ENCODE measurements at regions not wholly inside any gene's neighbourhood (a gene's known extent, or its start where the extent isn't known, plus 50 kb on each side); places are given as distances from the start of the nearest gene placed in this dataset.

- Histone ChIP-seq H3K9ac (ENCODE audit: low read depth in 1 of 2, low read length in 2 of 2) (no peak overlapping the region), H3K27ac (ENCODE audit: low read depth, low read length) (no peak overlapping the region), H3K27me3 (ENCODE audit: control insufficient read depth in 1 of 2, insufficient read depth in 2 of 2, low read length in 2 of 2) (no peaks in the 10 kb centered on the region), H3K4me1 (ENCODE audit: control insufficient read depth in 1 of 2, insufficient read depth in 2 of 2, low read length in 2 of 2) (peaks cover 16 to 24% of the 10 kb centered on the region in 2 donors), H3K36me3 (ENCODE audit: control insufficient read depth in 1 of 2, insufficient read depth in 2 of 2, low read length in 2 of 2) (no peaks in the 10 kb centered on the region), H3K9me3 (ENCODE audit: control insufficient read depth in 1 of 2, low read length in 2 of 2) (no peaks in the 10 kb centered on the region), H3K4me3 (ENCODE audit: low read depth in 1 of 2, low read length in 2 of 2) (no peak overlapping the region)
Observed at GRCh38 chr6:37766717-37767116, 52.8 kb upstream of the ZFAND3 start.

- Histone ChIP-seq H3K9ac (ENCODE audit: low read depth in 1 of 2, low read length in 2 of 2) (peak overlapping the region in 1 of 2 donors; percentile 25), H3K9me3 (ENCODE audit: control insufficient read depth in 1 of 2, low read length in 2 of 2) (no peaks in the 10 kb centered on the region), H3K27ac (ENCODE audit: low read depth, low read length) (no peak overlapping the region), H3K4me1 (ENCODE audit: control insufficient read depth in 1 of 2, insufficient read depth in 2 of 2, low read length in 2 of 2) (peaks cover 22 to 31% of the 10 kb centered on the region in 2 donors), H3K4me3 (ENCODE audit: low read depth in 1 of 2, low read length in 2 of 2) (no peak overlapping the region), H3K27me3 (ENCODE audit: control insufficient read depth in 1 of 2, insufficient read depth in 2 of 2, low read length in 2 of 2) (no peaks in the 10 kb centered on the region), H3K36me3 (ENCODE audit: control insufficient read depth in 1 of 2, insufficient read depth in 2 of 2, low read length in 2 of 2) (no peaks in the 10 kb centered on the region)
Observed at GRCh38 chr6:37765182-37765775, 54.2 kb upstream of the ZFAND3 start.

- H3K36me3 ChIP-seq (ENCODE audit: control insufficient read depth in 1 of 2, insufficient read depth in 2 of 2, low read length in 2 of 2), result no peaks in the 10 kb centered on the region
Observed at GRCh38 chr6:37763413-37763812, 56.1 kb upstream of the ZFAND3 start.

GRCh38 chr6:37762806-37763205, 56.7 kb upstream of the ZFAND3 start:
- Histone ChIP-seq H3K9ac (ENCODE audit: low read depth in 1 of 2, low read length in 2 of 2) (peak overlapping the region in 1 of 2 donors; percentile 30), H3K27ac (ENCODE audit: low read depth, low read length) (no peak overlapping the region), H3K9me3 (ENCODE audit: control insufficient read depth in 1 of 2, low read length in 2 of 2) (no peaks in the 10 kb centered on the region), H3K4me3 (ENCODE audit: low read depth in 1 of 2, low read length in 2 of 2) (peak overlapping the region; percentile 19 to 40), H3K36me3 (ENCODE audit: control insufficient read depth in 1 of 2, insufficient read depth in 2 of 2, low read length in 2 of 2) (no peaks in the 10 kb centered on the region), H3K4me1 (ENCODE audit: control insufficient read depth in 1 of 2, insufficient read depth in 2 of 2, low read length in 2 of 2) (peaks cover 22 to 31% of the 10 kb centered on the region in 2 donors), H3K27me3 (ENCODE audit: control insufficient read depth in 1 of 2, insufficient read depth in 2 of 2, low read length in 2 of 2) (no peaks in the 10 kb centered on the region)

More at GRCh38 chr6:37763413-37763812, 56.1 kb upstream of the ZFAND3 start:
- Histone ChIP-seq H3K4me3 (ENCODE audit: low read depth in 1 of 2, low read length in 2 of 2) (no peak overlapping the region), H3K9ac (ENCODE audit: low read depth in 1 of 2, low read length in 2 of 2) (no peak overlapping the region), H3K27ac (ENCODE audit: low read depth, low read length) (no peak overlapping the region), H3K9me3 (ENCODE audit: control insufficient read depth in 1 of 2, low read length in 2 of 2) (no peaks in the 10 kb centered on the region), H3K27me3 (ENCODE audit: control insufficient read depth in 1 of 2, insufficient read depth in 2 of 2, low read length in 2 of 2) (no peaks in the 10 kb centered on the region), H3K4me1 (ENCODE audit: control insufficient read depth in 1 of 2, insufficient read depth in 2 of 2, low read length in 2 of 2) (peaks cover 22 to 31% of the 10 kb centered on the region in 2 donors)

- peaks cover 22 to 31% of the 10 kb centered on the region in 2 donors for H3K4me1 ChIP-seq (ENCODE audit: control insufficient read depth in 1 of 2, insufficient read depth in 2 of 2, low read length in 2 of 2)
- no peak overlapping the region for H3K27ac ChIP-seq (ENCODE audit: low read depth, low read length)
- peak overlapping the region; percentile 19 to 40 for H3K4me3 ChIP-seq (ENCODE audit: low read depth in 1 of 2, low read length in 2 of 2)
- H3K27me3 ChIP-seq (ENCODE audit: control insufficient read depth in 1 of 2, insufficient read depth in 2 of 2, low read length in 2 of 2), result no peaks in the 10 kb centered on the region
- H3K36me3 ChIP-seq (ENCODE audit: control insufficient read depth in 1 of 2, insufficient read depth in 2 of 2, low read length in 2 of 2), result no peaks in the 10 kb centered on the region
- H3K9me3 ChIP-seq (ENCODE audit: control insufficient read depth in 1 of 2, low read length in 2 of 2), result no peaks in the 10 kb centered on the region
- peak overlapping the region in 1 of 2 donors; percentile 30 for H3K9ac ChIP-seq (ENCODE audit: low read depth in 1 of 2, low read length in 2 of 2)
Observed at GRCh38 chr6:37761554-37762271, 57.8 kb upstream of the ZFAND3 start.

- H3K27me3 ChIP-seq (ENCODE audit: control insufficient read depth in 1 of 2, insufficient read depth in 2 of 2, low read length in 2 of 2), result no peaks in the 10 kb centered on the region
- no peaks in the 10 kb centered on the region for H3K9me3 ChIP-seq (ENCODE audit: control insufficient read depth in 1 of 2, low read length in 2 of 2)
- no peaks in the 10 kb centered on the region for H3K36me3 ChIP-seq (ENCODE audit: control insufficient read depth in 1 of 2, insufficient read depth in 2 of 2, low read length in 2 of 2)
- no peak overlapping the region for H3K27ac ChIP-seq (ENCODE audit: low read depth, low read length)
- H3K4me1 ChIP-seq (ENCODE audit: control insufficient read depth in 1 of 2, insufficient read depth in 2 of 2, low read length in 2 of 2), result peaks cover 22% of the 10 kb centered on the region in 2 donors
- H3K9ac ChIP-seq (ENCODE audit: low read depth in 1 of 2, low read length in 2 of 2), result no peak overlapping the region
- H3K4me3 ChIP-seq (ENCODE audit: low read depth in 1 of 2, low read length in 2 of 2), result no peak overlapping the region
Observed at GRCh38 chr6:37759221-37760144, 60.0 kb upstream of the ZFAND3 start.

GRCh38 chr6:37758647-37759046, 60.9 kb upstream of the ZFAND3 start:
- Histone ChIP-seq H3K27ac (ENCODE audit: low read depth, low read length) (no peak overlapping the region), H3K36me3 (ENCODE audit: control insufficient read depth in 1 of 2, insufficient read depth in 2 of 2, low read length in 2 of 2) (no peaks in the 10 kb centered on the region), H3K27me3 (ENCODE audit: control insufficient read depth in 1 of 2, insufficient read depth in 2 of 2, low read length in 2 of 2) (no peaks in the 10 kb centered on the region), H3K4me3 (ENCODE audit: low read depth in 1 of 2, low read length in 2 of 2) (no peak overlapping the region), H3K9me3 (ENCODE audit: control insufficient read depth in 1 of 2, low read length in 2 of 2) (no peaks in the 10 kb centered on the region), H3K4me1 (ENCODE audit: control insufficient read depth in 1 of 2, insufficient read depth in 2 of 2, low read length in 2 of 2) (peaks cover 22% of the 10 kb centered on the region in 2 donors), H3K9ac (ENCODE audit: low read depth in 1 of 2, low read length in 2 of 2) (no peak overlapping the region)

GRCh38 chr6:37758234-37758633, 60.6 kb upstream of the MDGA1 start:
- H3K4me3 ChIP-seq (ENCODE audit: low read depth in 1 of 2, low read length in 2 of 2), result no peak overlapping the region
- H3K4me1 ChIP-seq (ENCODE audit: control insufficient read depth in 1 of 2, insufficient read depth in 2 of 2, low read length in 2 of 2), result peaks cover 21 to 22% of the 10 kb centered on the region in 2 donors
- H3K36me3 ChIP-seq (ENCODE audit: control insufficient read depth in 1 of 2, insufficient read depth in 2 of 2, low read length in 2 of 2), result no peaks in the 10 kb centered on the region
- H3K9ac ChIP-seq (ENCODE audit: low read depth in 1 of 2, low read length in 2 of 2), result no peak overlapping the region
- H3K27me3 ChIP-seq (ENCODE audit: control insufficient read depth in 1 of 2, insufficient read depth in 2 of 2, low read length in 2 of 2), result no peaks in the 10 kb centered on the region
- H3K27ac ChIP-seq (ENCODE audit: low read depth, low read length), result no peak overlapping the region
- no peaks in the 10 kb centered on the region for H3K9me3 ChIP-seq (ENCODE audit: control insufficient read depth in 1 of 2, low read length in 2 of 2)

GRCh38 chr6:37757381-37757780, 59.7 kb upstream of the MDGA1 start:
- Histone ChIP-seq H3K36me3 (ENCODE audit: control insufficient read depth in 1 of 2, insufficient read depth in 2 of 2, low read length in 2 of 2) (no peaks in the 10 kb centered on the region), H3K4me3 (ENCODE audit: low read depth in 1 of 2, low read length in 2 of 2) (no peak overlapping the region), H3K27me3 (ENCODE audit: control insufficient read depth in 1 of 2, insufficient read depth in 2 of 2, low read length in 2 of 2) (no peaks in the 10 kb centered on the region), H3K4me1 (ENCODE audit: control insufficient read depth in 1 of 2, insufficient read depth in 2 of 2, low read length in 2 of 2) (peaks cover 12 to 13% of the 10 kb centered on the region in 2 donors), H3K27ac (ENCODE audit: low read depth, low read length) (no peak overlapping the region), H3K9ac (ENCODE audit: low read depth in 1 of 2, low read length in 2 of 2) (no peak overlapping the region), H3K9me3 (ENCODE audit: control insufficient read depth in 1 of 2, low read length in 2 of 2) (no peaks in the 10 kb centered on the region)

GRCh38 chr6:37756135-37756534, 58.5 kb upstream of the MDGA1 start:
- no peak overlapping the region for H3K27ac ChIP-seq (ENCODE audit: low read depth, low read length)
- H3K4me3 ChIP-seq (ENCODE audit: low read depth in 1 of 2, low read length in 2 of 2), result no peak overlapping the region
- H3K4me1 ChIP-seq (ENCODE audit: control insufficient read depth in 1 of 2, insufficient read depth in 2 of 2, low read length in 2 of 2), result peaks cover under 1 to 1% of the 10 kb centered on the region in 2 donors
- H3K9me3 ChIP-seq (ENCODE audit: control insufficient read depth in 1 of 2, low read length in 2 of 2), result no peaks in the 10 kb centered on the region
- H3K9ac ChIP-seq (ENCODE audit: low read depth in 1 of 2, low read length in 2 of 2), result no peak overlapping the region
- H3K27me3 ChIP-seq (ENCODE audit: control insufficient read depth in 1 of 2, insufficient read depth in 2 of 2, low read length in 2 of 2), result no peaks in the 10 kb centered on the region
- no peaks in the 10 kb centered on the region for H3K36me3 ChIP-seq (ENCODE audit: control insufficient read depth in 1 of 2, insufficient read depth in 2 of 2, low read length in 2 of 2)
